Activated naive CD8-positive, alpha-beta T cell (primary cell): ENCODE measurements at regions not wholly inside any gene's neighbourhood (a gene's known extent, or its start where the extent isn't known, plus 50 kb on each side); places are given as distances from the start of the nearest gene placed in this dataset.

Experiments used
- H3K27ac Mint-ChIP-seq: one replicate; pipeline ENCODE4 v1.8.0; 2021; ENCODE audit warnings: mixed read lengths
- H3K27me3 Mint-ChIP-seq: one replicate; pipeline ENCODE4 v1.8.0; 2021; ENCODE audit warnings: mixed read lengths
- H3K36me3 Mint-ChIP-seq: one replicate; pipeline ENCODE4 v1.8.0; 2021; ENCODE audit warnings: mixed read lengths
- H3K4me1 Mint-ChIP-seq: one replicate; pipeline ENCODE4 v1.8.0; 2021; ENCODE audit warnings: low read depth, mixed read lengths
- H3K4me3 Mint-ChIP-seq: one replicate; pipeline ENCODE4 v1.8.0; 2021; ENCODE audit warnings: mild to moderate bottlenecking, mixed read lengths
- H3K9me3 Mint-ChIP-seq: one replicate; pipeline ENCODE4 v1.8.0; 2021; ENCODE audit warnings: low read depth, mixed read lengths

DNA sequence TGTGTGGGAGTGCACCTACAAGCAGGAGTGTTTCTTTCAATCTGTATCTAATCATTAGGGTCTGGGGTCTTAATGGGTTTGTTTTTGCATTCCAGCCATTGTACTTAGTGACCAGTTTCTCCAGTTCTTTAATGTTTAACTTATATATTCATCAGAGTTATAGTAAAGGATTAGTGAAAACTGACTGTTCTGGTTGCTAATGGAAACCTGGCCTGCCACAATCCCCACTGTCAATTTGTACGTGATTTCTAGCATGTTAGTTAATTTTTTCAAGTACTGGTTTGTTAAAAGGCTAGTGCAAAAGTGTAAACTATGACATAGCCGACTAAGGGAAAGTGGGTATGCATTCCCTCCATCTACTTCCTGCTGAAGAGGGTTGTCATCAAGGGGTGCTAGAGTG is 276.1 kb downstream of the HTR1A start:
- no peak overlapping the region for H3K4me3 Mint-ChIP-seq
- no peak overlapping the region for H3K27ac Mint-ChIP-seq
- H3K9me3 Mint-ChIP-seq = no peaks in the 10 kb centered on the region
- H3K4me1 Mint-ChIP-seq = no peaks in the 10 kb centered on the region
- H3K27me3 Mint-ChIP-seq = no peaks in the 10 kb centered on the region
- no peaks in the 10 kb centered on the region for H3K36me3 Mint-ChIP-seq

DNA sequence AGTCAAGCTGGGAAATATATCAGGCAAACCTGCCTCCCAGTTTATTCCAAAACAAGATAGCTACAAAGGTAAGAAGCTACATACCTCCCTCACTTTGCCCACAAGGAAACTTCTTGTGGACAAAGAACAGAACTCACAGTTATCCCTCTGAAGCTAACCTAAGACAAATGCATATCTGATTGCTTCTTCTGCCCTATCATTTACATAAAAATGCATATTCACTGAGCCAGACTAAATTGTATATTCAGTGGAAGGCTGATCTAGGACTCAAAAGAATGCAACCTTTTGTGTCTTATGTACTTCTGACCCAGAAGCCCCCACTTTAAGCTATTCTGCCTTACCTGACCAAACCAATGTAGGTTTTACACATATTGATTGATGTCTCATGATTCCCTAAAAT is 276.8 kb downstream of the HTR1A start:
- Mint-ChIP-seq H3K9me3 (no peaks in the 10 kb centered on the region), H3K36me3 (no peaks in the 10 kb centered on the region), H3K4me1 (no peaks in the 10 kb centered on the region), H3K27me3 (no peaks in the 10 kb centered on the region), H3K4me3 (no peak overlapping the region), H3K27ac (no peak overlapping the region)

DNA sequence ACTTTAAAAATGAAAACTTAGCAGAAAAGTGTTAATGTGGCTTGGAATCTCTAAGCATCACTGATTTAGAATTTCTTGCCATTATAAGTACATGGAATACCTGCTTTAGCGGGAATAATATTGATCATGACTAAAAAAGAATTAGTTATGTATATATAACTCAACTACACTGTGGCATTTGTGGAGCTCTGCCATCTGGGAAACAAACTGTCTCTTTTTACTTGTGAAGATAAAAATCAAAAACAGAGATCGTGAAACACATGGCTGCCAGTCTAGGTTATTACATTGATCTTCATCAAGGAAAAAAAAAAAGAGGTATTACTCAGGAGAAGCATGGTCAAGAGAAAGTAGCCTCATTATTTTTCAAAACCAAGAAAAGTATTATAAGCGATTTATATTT is 287.4 kb downstream of the HTR1A start:
- no peak overlapping the region for H3K4me3 Mint-ChIP-seq

DNA sequence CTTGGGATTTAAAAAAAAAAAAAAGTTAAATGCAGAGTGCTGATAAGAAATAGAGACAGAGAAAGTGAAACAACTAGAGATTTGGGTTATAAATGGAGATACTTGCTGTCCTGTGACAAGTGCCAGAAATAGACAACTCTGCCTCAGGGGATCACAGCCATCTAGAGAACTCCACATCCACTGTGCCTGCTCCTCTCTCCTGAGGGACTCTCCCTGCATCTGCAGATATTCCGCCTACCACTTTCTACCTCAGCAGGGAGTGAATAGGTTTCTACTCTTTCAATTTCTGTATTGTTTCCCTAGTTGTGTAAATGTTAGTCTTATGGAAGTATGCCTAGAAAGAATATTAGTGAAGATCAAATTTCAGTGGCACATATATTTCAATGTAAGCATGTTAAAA is 307.2 kb downstream of the HTR1A start:
- Mint-ChIP-seq H3K27ac (no peak overlapping the region), H3K4me3 (no peak overlapping the region), H3K4me1 (no peaks in the 10 kb centered on the region), H3K27me3 (no peaks in the 10 kb centered on the region), H3K9me3 (no peaks in the 10 kb centered on the region), H3K36me3 (no peaks in the 10 kb centered on the region)

More for the DNA sequence above, 287.4 kb downstream of the HTR1A start:
- H3K27me3 Mint-ChIP-seq = no peaks in the 10 kb centered on the region
- no peaks in the 10 kb centered on the region for H3K36me3 Mint-ChIP-seq
- H3K4me1 Mint-ChIP-seq = no peaks in the 10 kb centered on the region
- peaks cover 15% of the 10 kb centered on the region for H3K9me3 Mint-ChIP-seq
- H3K27ac Mint-ChIP-seq = no peak overlapping the region

GRCh38 chr5:63650581-63650980 is 311.7 kb downstream of the HTR1A start:
- Mint-ChIP-seq H3K36me3 (no peaks in the 10 kb centered on the region), H3K27ac (no peak overlapping the region), H3K27me3 (no peaks in the 10 kb centered on the region), H3K9me3 (peaks cover 12% of the 10 kb centered on the region), H3K4me1 (no peaks in the 10 kb centered on the region), H3K4me3 (no peak overlapping the region)

- no peaks in the 10 kb centered on the region for H3K27me3 Mint-ChIP-seq
- H3K9me3 Mint-ChIP-seq = peaks cover 15% of the 10 kb centered on the region
- no peak overlapping the region for H3K4me3 Mint-ChIP-seq
- no peak overlapping the region for H3K27ac Mint-ChIP-seq
- no peaks in the 10 kb centered on the region for H3K36me3 Mint-ChIP-seq
- H3K4me1 Mint-ChIP-seq = no peaks in the 10 kb centered on the region
Observed at GRCh38 chr5:63648376-63648775, 313.9 kb downstream of the HTR1A start.

DNA sequence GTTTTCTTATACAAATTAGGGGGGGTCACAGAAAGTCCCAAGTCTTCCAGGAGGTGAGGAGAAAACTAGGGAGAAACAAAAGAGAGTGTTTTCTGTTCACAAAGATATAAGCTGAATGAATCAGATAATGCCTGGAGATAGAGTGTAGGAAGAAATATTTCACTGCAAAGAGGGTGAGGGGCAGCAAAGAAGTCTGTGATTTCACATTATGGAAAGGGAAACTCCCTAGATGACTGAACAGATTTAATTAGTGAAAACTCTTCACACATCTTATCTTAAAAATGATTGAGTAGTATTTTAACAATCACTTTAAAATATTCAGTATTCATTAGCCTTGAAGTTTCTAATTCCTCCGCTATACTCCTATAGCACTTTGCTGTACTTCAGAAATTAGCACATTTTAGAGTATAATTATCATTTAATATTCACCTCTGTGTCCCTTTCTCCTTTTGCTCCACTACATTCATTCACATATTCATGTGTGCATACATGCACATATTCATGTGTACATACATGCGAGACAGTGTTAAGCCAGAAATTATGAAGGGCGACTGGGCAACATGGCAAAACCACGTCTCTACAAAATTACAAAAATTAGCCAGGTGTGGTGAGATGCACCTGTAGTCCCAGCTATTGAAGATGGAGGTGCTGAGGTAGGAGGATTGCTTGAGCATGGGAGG is 332.2 kb downstream of the HTR1A start:
- Mint-ChIP-seq H3K27me3 (no peaks in the 10 kb centered on the region), H3K27ac (no peak overlapping the region), H3K4me3 (no peak overlapping the region), H3K4me1 (no peaks in the 10 kb centered on the region), H3K36me3 (no peaks in the 10 kb centered on the region), H3K9me3 (peaks cover 4% of the 10 kb centered on the region)

- Mint-ChIP-seq H3K4me3 (no peak overlapping the region), H3K27me3 (no peaks in the 10 kb centered on the region), H3K4me1 (no peaks in the 10 kb centered on the region), H3K27ac (no peak overlapping the region), H3K36me3 (no peaks in the 10 kb centered on the region), H3K9me3 (no peaks in the 10 kb centered on the region)
Observed at GRCh38 chr5:63613442-63613841, 348.8 kb downstream of the HTR1A start.

GRCh38 chr5:63603996-63604395 is 358.2 kb downstream of the HTR1A start:
- Mint-ChIP-seq H3K36me3 (no peaks in the 10 kb centered on the region), H3K4me1 (no peaks in the 10 kb centered on the region), H3K27ac (no peak overlapping the region), H3K4me3 (no peak overlapping the region), H3K27me3 (no peaks in the 10 kb centered on the region), H3K9me3 (peaks cover 7% of the 10 kb centered on the region)

- Mint-ChIP-seq H3K4me1 (no peaks in the 10 kb centered on the region), H3K36me3 (no peaks in the 10 kb centered on the region), H3K27me3 (no peaks in the 10 kb centered on the region), H3K27ac (no peak overlapping the region), H3K4me3 (no peak overlapping the region), H3K9me3 (peaks cover 9% of the 10 kb centered on the region)
Observed at GRCh38 chr5:63602971-63603370, 359.3 kb downstream of the HTR1A start.

DNA sequence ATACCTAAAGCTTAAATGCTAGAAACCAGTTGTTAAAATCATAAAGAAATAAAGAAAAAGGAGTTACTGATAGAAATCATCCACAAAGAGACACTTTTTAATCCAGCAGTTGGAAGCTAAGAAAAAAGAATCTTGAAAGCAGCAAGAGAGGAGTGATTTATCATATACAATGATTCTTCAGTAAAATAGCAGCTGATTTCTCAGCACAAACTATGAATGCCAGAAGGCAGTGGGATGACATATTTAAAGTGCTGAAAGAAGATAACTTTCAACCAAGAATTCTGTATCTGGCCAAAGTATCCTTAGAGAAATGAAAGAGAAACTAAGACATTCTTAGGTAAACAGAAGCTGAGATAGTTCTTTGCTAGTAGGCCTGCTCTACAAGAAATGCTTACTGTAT is 366.0 kb downstream of the HTR1A start:
- no peak overlapping the region for H3K27ac Mint-ChIP-seq
- no peaks in the 10 kb centered on the region for H3K27me3 Mint-ChIP-seq
- H3K9me3 Mint-ChIP-seq = peaks cover 3% of the 10 kb centered on the region
- no peaks in the 10 kb centered on the region for H3K36me3 Mint-ChIP-seq
- H3K4me1 Mint-ChIP-seq = no peaks in the 10 kb centered on the region
- no peak overlapping the region for H3K4me3 Mint-ChIP-seq

GRCh38 chr5:63573380-63573779 is 388.9 kb downstream of the HTR1A start:
- no peak overlapping the region for H3K27ac Mint-ChIP-seq
- no peaks in the 10 kb centered on the region for H3K36me3 Mint-ChIP-seq
- no peak overlapping the region for H3K4me3 Mint-ChIP-seq
- H3K27me3 Mint-ChIP-seq = no peaks in the 10 kb centered on the region
- no peaks in the 10 kb centered on the region for H3K9me3 Mint-ChIP-seq
- H3K4me1 Mint-ChIP-seq = no peaks in the 10 kb centered on the region

GRCh38 chr5:63572740-63573139 is 389.5 kb downstream of the HTR1A start:
- Mint-ChIP-seq H3K4me3 (no peak overlapping the region), H3K9me3 (no peaks in the 10 kb centered on the region), H3K27ac (no peak overlapping the region), H3K4me1 (no peaks in the 10 kb centered on the region), H3K27me3 (no peaks in the 10 kb centered on the region), H3K36me3 (no peaks in the 10 kb centered on the region)

GRCh38 chr5:63570752-63571151 is 391.5 kb downstream of the HTR1A start:
- Mint-ChIP-seq H3K4me3 (no peak overlapping the region), H3K27ac (no peak overlapping the region), H3K4me1 (no peaks in the 10 kb centered on the region), H3K9me3 (no peaks in the 10 kb centered on the region), H3K36me3 (no peaks in the 10 kb centered on the region), H3K27me3 (no peaks in the 10 kb centered on the region)

- no peaks in the 10 kb centered on the region for H3K36me3 Mint-ChIP-seq
- H3K9me3 Mint-ChIP-seq = peaks cover 10% of the 10 kb centered on the region
- H3K27ac Mint-ChIP-seq = no peak overlapping the region
- H3K4me1 Mint-ChIP-seq = no peaks in the 10 kb centered on the region
- no peak overlapping the region for H3K4me3 Mint-ChIP-seq
- H3K27me3 Mint-ChIP-seq = no peaks in the 10 kb centered on the region
Observed at GRCh38 chr5:63564789-63565188, 397.5 kb downstream of the HTR1A start.
